HepG2 (cell line): ENCODE measurements at regions not wholly inside any gene's neighbourhood (a gene's known extent, or its start where the extent isn't known, plus 50 kb on each side); places are given as distances from the start of the nearest gene placed in this dataset.
"Not testable (repeated sequence)": the region's sequence is repeated elsewhere in the genome, so short reads cannot be mapped to it uniquely, and the experiment has no call there.

ENCODE experiments used
- JUND ChIP-seq: sonication (generic); formaldehyde crosslinking; IDR thresholded peaks from 2 replicates; pipeline ENCODE4 v1.8.0; 2022; ENCODE audit warnings: mild to moderate bottlenecking, missing genetic modification reagents
- TF ChIP-seq, protein P1 (sequence below): sonication (generic); formaldehyde crosslinking; IDR thresholded peaks from 2 replicates; pipeline ENCODE4 v1.9.0; 2022; ENCODE audit warnings: missing genetic modification reagents, mild to moderate bottlenecking, borderline replicate concordance
- TF ChIP-seq, protein P2 (sequence below): fragments of 450-650 bp; IDR thresholded peaks from 2 replicates; pipeline ENCODE4 v1.6.1; 2016

DNA sequence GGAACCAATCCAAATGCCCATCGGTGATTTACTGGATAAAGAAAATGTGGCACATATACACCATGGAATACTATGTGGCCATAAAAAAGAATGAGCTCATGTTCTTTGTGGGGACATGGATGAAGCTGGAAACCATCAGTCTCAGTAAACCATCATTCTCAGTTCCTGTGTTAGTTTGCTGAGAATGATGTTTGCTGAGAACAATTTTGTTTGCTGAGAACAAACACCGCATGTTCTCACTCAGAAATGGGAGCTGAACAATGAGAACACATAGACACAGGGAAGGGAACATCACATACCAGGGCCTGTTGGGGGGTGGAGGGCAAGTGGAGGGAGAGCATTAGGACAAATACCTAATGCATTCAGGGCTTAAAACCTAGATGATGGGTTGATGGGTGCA is 185.5 kb downstream of the ANXA1 start:
- TF ChIP-seq, protein P1, sequence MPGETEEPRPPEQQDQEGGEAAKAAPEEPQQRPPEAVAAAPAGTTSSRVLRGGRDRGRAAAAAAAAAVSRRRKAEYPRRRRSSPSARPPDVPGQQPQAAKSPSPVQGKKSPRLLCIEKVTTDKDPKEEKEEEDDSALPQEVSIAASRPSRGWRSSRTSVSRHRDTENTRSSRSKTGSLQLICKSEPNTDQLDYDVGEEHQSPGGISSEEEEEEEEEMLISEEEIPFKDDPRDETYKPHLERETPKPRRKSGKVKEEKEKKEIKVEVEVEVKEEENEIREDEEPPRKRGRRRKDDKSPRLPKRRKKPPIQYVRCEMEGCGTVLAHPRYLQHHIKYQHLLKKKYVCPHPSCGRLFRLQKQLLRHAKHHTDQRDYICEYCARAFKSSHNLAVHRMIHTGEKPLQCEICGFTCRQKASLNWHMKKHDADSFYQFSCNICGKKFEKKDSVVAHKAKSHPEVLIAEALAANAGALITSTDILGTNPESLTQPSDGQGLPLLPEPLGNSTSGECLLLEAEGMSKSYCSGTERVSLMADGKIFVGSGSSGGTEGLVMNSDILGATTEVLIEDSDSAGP (CRISPR knock-in tag) = not testable (repeated sequence)
- TF ChIP-seq, protein P2, sequence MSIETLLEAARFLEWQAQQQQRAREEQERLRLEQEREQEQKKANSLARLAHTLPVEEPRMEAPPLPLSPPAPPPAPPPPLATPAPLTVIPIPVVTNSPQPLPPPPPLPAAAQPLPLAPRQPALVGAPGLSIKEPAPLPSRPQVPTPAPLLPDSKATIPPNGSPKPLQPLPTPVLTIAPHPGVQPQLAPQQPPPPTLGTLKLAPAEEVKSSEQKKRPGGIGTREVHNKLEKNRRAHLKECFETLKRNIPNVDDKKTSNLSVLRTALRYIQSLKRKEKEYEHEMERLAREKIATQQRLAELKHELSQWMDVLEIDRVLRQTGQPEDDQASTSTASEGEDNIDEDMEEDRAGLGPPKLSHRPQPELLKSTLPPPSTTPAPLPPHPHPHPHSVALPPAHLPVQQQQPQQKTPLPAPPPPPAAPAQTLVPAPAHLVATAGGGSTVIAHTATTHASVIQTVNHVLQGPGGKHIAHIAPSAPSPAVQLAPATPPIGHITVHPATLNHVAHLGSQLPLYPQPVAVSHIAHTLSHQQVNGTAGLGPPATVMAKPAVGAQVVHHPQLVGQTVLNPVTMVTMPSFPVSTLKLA = not testable (repeated sequence)
- not testable (repeated sequence) for TF ChIP-seq JUND (CRISPR knock-in tag)
